K562 (cell line): ENCODE measurements at regions not wholly inside any gene's neighbourhood (a gene's known extent, or its start where the extent isn't known, plus 50 kb on each side); places are given as distances from the start of the nearest gene placed in this dataset.

Experiments
- ATAC-seq: fragments of 200-7000 bp; cut with Tn5 transposase; 3 replicates; pipeline ENCODE4 v1.9.1; 2020; ENCODE audit warnings: moderate library complexity
- BruUV-seq: library from RNA; stranded (reverse); fragments of 400-500 nt; replicated peaks from 2 replicates; lab custom pipeline; 2021; lab: Mats Ljungman, UMichigan
- CTCF ChIA-PET: fragments of 300-600 bp; formaldehyde crosslinking; extraction: SDS; loops from one replicate; lab custom pipeline; 2021; ENCODE audit warnings: low intra/inter-chr PET ratio; lab: Yijun Ruan, JAX
- POLR2A ChIA-PET: fragments of 300-600, 350-650 bp; sonication (Branson Sonifier 250); formaldehyde crosslinking; extraction: SDS; loops from one replicate; lab custom pipeline; 2021; ENCODE audit warnings: antibody characterized with exemption, inconsistent platforms; lab: Yijun Ruan, JAX
- DNase-seq, 4 experiments: peaks; one replicate each; pipeline versions ENCODE4 v3.0.0 to v3.0.0-alpha.2; 2011 to 2018; ENCODE audit warnings: low spot score in 3 of 4, mixed read lengths in 3 of 4; ENCODE audit errors: extremely low read depth in 1 of 4
- FAIRE-seq: peaks from 2 replicates; lab custom pipeline; 2011; peaks lifted over from hg19 to GRCh38; lab: Jason Lieb, UNC
- H2AFZ ChIP-seq: 2 replicates; pipeline ENCODE4 v1.6.0; 2011; ENCODE audit warnings: low read depth, low read length, control low read depth, inconsistent platforms
- H3K27ac ChIP-seq: fragments of 200-600 bp; 3 replicates; pipeline ENCODE4 v1.8.0; 2011; ENCODE audit warnings: low read depth, mild to moderate bottlenecking, control low read depth, inconsistent platforms, low read length, moderate library complexity, mixed read lengths; ENCODE audit errors: extremely low read depth
- H3K27me3 ChIP-seq, 2 experiments: fragments of 300-600 bp in 1 of 2; 2 replicates in 1 of 2; 3 replicates in 1 of 2; pipeline versions ENCODE4 v1.6.0 to v1.8.0; 2011; ENCODE audit warnings: inconsistent platforms in 2 of 2, low read length in 2 of 2, mild to moderate bottlenecking in 1 of 2, mixed read lengths in 1 of 2, moderate library complexity in 1 of 2; ENCODE audit not compliant: control insufficient read depth in 2 of 2, insufficient read depth in 2 of 2
- H3K36me3 ChIP-seq: fragments of 300-600 bp; 3 replicates; pipeline ENCODE4 v1.8.0; 2011; ENCODE audit warnings: mild to moderate bottlenecking, low read length, inconsistent platforms; ENCODE audit not compliant: control insufficient read depth, insufficient read depth
- H3K4me1 ChIP-seq, 2 experiments: fragments of 200-600 bp in 1 of 2; replicated peaks in 1 of 2; 2 replicates in 1 of 2; 3 replicates in 1 of 2; pipeline versions ENCODE4 v1.5.1 to v1.8.0; 2011; ENCODE audit warnings: inconsistent platforms in 2 of 2, low read length in 2 of 2, mild to moderate bottlenecking in 1 of 2, mixed read lengths in 1 of 2, moderate library complexity in 1 of 2; ENCODE audit not compliant: control insufficient read depth in 2 of 2, insufficient read depth in 2 of 2
- H3K4me2 ChIP-seq: 2 replicates; pipeline ENCODE4 v1.6.1; 2011; ENCODE audit warnings: low read length, control low read depth, inconsistent platforms, mixed read lengths; ENCODE audit not compliant: insufficient read depth
- H3K4me3 ChIP-seq: fragments of 200-600 bp; sonication (generic), shearing (Covaris generic); 2 replicates; pipeline ENCODE4 v1.5.1; 2016; ENCODE audit warnings: control low read depth, inconsistent platforms
- H3K79me2 ChIP-seq: fragments of 200-600 bp; 3 replicates; pipeline ENCODE4 v1.8.0; 2011; ENCODE audit warnings: low read length, inconsistent platforms; ENCODE audit not compliant: control insufficient read depth, insufficient read depth
- H3K9ac ChIP-seq, 2 experiments: 2 replicates each; pipeline versions ENCODE4 v1.6.0 to v1.6.1; 2011; ENCODE audit warnings: low read depth in 2 of 2, low read length in 2 of 2, control low read depth in 1 of 2, inconsistent platforms in 1 of 2, mild to moderate bottlenecking in 1 of 2, mixed read lengths in 1 of 2; ENCODE audit not compliant: insufficient read depth in 1 of 2
- H3K9me1 ChIP-seq: one replicate; pipeline ENCODE4 v1.6.0; 2011; ENCODE audit warnings: inconsistent platforms, mild to moderate bottlenecking, low read length, moderate library complexity; ENCODE audit not compliant: control insufficient read depth, insufficient read depth
- H3K9me3 ChIP-seq: replicated peaks from 2 replicates; pipeline ENCODE4 v1.5.1; 2011; ENCODE audit warnings: low read depth, low read length, inconsistent platforms; ENCODE audit not compliant: control insufficient read depth, insufficient read depth
- H4K20me1 ChIP-seq: replicated peaks from 2 replicates; pipeline ENCODE4 v1.6.1; 2011; ENCODE audit warnings: low read length, inconsistent platforms, mixed read lengths; ENCODE audit not compliant: control insufficient read depth, insufficient read depth
- CBX1 ChIP-seq: sonication (generic); IDR thresholded peaks from 2 replicates; pipeline ENCODE4 v1.6.1; 2016; ENCODE audit warnings: antibody characterized with exemption, low read depth, mild to moderate bottlenecking
- CHD2 ChIP-seq: IDR thresholded peaks from 2 replicates; pipeline ENCODE4 v1.6.1; 2011; ENCODE audit warnings: low read depth, low read length
- HCFC1 ChIP-seq: IDR thresholded peaks from 2 replicates; pipeline ENCODE4 v1.6.1; 2012; ENCODE audit warnings: low read depth, low read length, improper control_type of control experiment
- HDAC3 ChIP-seq: fragments of 450-650 bp; IDR thresholded peaks from 2 replicates; pipeline ENCODE4 v1.6.1; 2018; ENCODE audit warnings: borderline replicate concordance, mild to moderate bottlenecking, moderate library complexity; ENCODE audit not compliant: partially characterized antibody
- KLF6 ChIP-seq: fragments of 250-450 bp; sonication (Bioruptor Pico); IDR thresholded peaks from 2 replicates; pipeline ENCODE4 v1.4.0; 2020; ENCODE audit warnings: mild to moderate bottlenecking, moderate library complexity, borderline replicate concordance
- L3MBTL2 ChIP-seq: fragments of 450-650 bp; IDR thresholded peaks from 2 replicates; pipeline ENCODE4 v1.6.1; 2016; ENCODE audit warnings: mild to moderate bottlenecking, moderate library complexity
- NFE2L1 ChIP-seq: fragments of 450-650 bp; IDR thresholded peaks from 2 replicates; pipeline ENCODE4 v1.6.1; 2016; ENCODE audit warnings: missing genetic modification characterization, low read depth, mild to moderate bottlenecking, missing compliant biosample characterization, moderate library complexity, borderline replicate concordance
- SOX6 ChIP-seq: fragments of 450-650 bp; IDR thresholded peaks from 2 replicates; pipeline ENCODE4 v1.6.1; 2014; ENCODE audit warnings: mild to moderate bottlenecking
- TEAD2 ChIP-seq: fragments of 450-650 bp; IDR thresholded peaks from 2 replicates; pipeline ENCODE4 v1.6.1; 2016; ENCODE audit warnings: missing genetic modification characterization, control low read depth, missing compliant biosample characterization
- ZBTB8A ChIP-seq: fragments of 450-650 bp; IDR thresholded peaks from 2 replicates; pipeline ENCODE4 v1.6.1; 2018; ENCODE audit warnings: mild to moderate bottlenecking, moderate library complexity; ENCODE audit not compliant: partially characterized antibody
- ZNF354B ChIP-seq: fragments of 250-450 bp; sonication (Bioruptor Pico); IDR thresholded peaks from 2 replicates; pipeline ENCODE4 v1.4.0; 2020
- ZNF436 ChIP-seq: fragments of 250-450, 450-650 bp; sonication (Bioruptor Pico); formaldehyde crosslinking; IDR thresholded peaks from 2 replicates; pipeline ENCODE4 v1.7.0; 2020; ENCODE audit warnings: mild to moderate bottlenecking
- ZZZ3 ChIP-seq: fragments of 450-650 bp; IDR thresholded peaks from 2 replicates; pipeline ENCODE4 v1.6.1; 2016; ENCODE audit warnings: antibody characterized with exemption, mild to moderate bottlenecking, moderate library complexity
- WGBS: fragments of 100-300 bp; shearing (Covaris generic); methylation state at CpG from one replicate; pipeline ENCODE4 v1.1.6; 2016; ENCODE audit warnings: low coverage, mixed read lengths; ENCODE audit not compliant: insufficient coverage; ENCODE audit errors: missing lambda C conversion rate; 5-methylcytosine and 5-hydroxymethylcytosine counted together
- in situ Hi-C: fragments of 300-500 bp; cut with MboI; formaldehyde crosslinking; loops from 4 replicates; pipeline ENCODE4 v1.15.0; 2018; ENCODE audit warnings: inconsistent platforms, mixed read lengths
- intact Hi-C: fragments of 100-400 bp; cut with micrococcal nuclease; formaldehyde crosslinking; loops from 2 replicates; pipeline ENCODE4 v1.14.2; 2022
- TF ChIP-seq, protein P1 (sequence below): fragments of 450-650 bp; formaldehyde crosslinking; IDR thresholded peaks from 2 replicates; pipeline ENCODE4 v1.4.0; 2020; ENCODE audit warnings: mild to moderate bottlenecking
- TF ChIP-seq, protein P2 (sequence below), 2 experiments: fragments of 450-650 bp in 1 of 2; sonication (generic) in 1 of 2; formaldehyde crosslinking in 1 of 2; IDR thresholded peaks in 1 of 2; conservative IDR thresholded peaks in 1 of 2; 2 replicates each; pipeline versions ENCODE4 v1.6.1 to v1.8.1; 2016 to 2023; ENCODE audit warnings: mild to moderate bottlenecking in 2 of 2, moderate library complexity in 2 of 2, inconsistent platforms in 1 of 2, missing genetic modification reagents in 1 of 2
- TF ChIP-seq, protein P3 (sequence below): fragments of 250-450 bp; sonication (Bioruptor Pico); IDR thresholded peaks from 2 replicates; pipeline ENCODE4 v1.5.0; 2020; ENCODE audit warnings: mild to moderate bottlenecking, borderline replicate concordance
- TF ChIP-seq, protein P4 (sequence below), 2 experiments: fragments of 450-650 bp; conservative IDR thresholded peaks; 2 replicates each; pipeline ENCODE4 v1.6.1; 2017; ENCODE audit warnings: mild to moderate bottlenecking in 2 of 2, moderate library complexity in 2 of 2

DNA sequence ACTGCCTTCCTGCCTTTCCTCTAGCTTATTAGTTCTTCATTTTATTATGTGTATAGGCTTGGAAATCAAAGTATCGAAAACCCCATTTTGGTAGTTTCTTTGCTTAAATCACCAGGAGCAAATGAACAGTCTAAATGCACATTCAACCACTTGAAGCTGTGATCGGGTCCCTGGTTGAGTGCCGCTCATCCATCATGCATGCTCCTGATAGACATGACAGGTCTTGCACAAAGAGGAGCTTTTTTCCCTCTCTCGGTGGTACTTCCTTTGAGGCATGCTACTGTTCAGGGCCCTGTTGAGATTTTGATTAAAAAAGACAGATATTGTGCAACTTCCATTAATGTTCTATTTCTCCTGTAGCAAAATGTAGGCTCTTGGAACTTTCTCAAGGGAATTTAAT is 185.8 kb downstream of the OLFM4 start:
- ChIA-PET CTCF (no interaction called here), POLR2A (no interaction called here)
- Histone ChIP-seq H3K4me1 (no peaks in the 10 kb centered on the region), H3K4me3 (no peak overlapping the region), H4K20me1 (no peaks in the 10 kb centered on the region), H3K4me2 (no peak overlapping the region), H3K27me3 (no peaks in the 10 kb centered on the region), H3K79me2 (no peaks in the 10 kb centered on the region), H2AFZ (no peak overlapping the region), H3K36me3 (no peaks in the 10 kb centered on the region), H3K9ac (no peak overlapping the region), H3K9me1 (no peaks in the 10 kb centered on the region), H3K9me3 (no peaks in the 10 kb centered on the region), H3K27ac (no peak overlapping the region)
- FAIRE-seq (no peak), DNase-seq (no peak), ATAC-seq (no peak)
- no TSS peak for BruUV-seq
- WGBS, result 0% methylated on average over 4 of the region's 4 CpGs
- intact Hi-C loops, result no loop called here
- in situ Hi-C loops, result no loop called here
- TF ChIP-seq ZZZ3 (no peak), HCFC1 (no peak), ZNF354B (no peak), CBX1 (no peak), CHD2 (no peak), L3MBTL2 (no peak), ZBTB8A (no peak), KLF6 (CRISPR knock-in tag) (no peak), SOX6 (no peak), HDAC3 (no peak), NFE2L1 (tag) (no peak), TEAD2 (tag) (no peak), ZNF436 (CRISPR knock-in tag) (no peak)
- TF ChIP-seq, protein P1, sequence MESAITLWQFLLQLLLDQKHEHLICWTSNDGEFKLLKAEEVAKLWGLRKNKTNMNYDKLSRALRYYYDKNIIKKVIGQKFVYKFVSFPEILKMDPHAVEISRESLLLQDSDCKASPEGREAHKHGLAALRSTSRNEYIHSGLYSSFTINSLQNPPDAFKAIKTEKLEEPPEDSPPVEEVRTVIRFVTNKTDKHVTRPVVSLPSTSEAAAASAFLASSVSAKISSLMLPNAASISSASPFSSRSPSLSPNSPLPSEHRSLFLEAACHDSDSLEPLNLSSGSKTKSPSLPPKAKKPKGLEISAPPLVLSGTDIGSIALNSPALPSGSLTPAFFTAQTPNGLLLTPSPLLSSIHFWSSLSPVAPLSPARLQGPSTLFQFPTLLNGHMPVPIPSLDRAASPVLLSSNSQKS (CRISPR knock-in tag), result no peak
- TF ChIP-seq, protein P2, sequence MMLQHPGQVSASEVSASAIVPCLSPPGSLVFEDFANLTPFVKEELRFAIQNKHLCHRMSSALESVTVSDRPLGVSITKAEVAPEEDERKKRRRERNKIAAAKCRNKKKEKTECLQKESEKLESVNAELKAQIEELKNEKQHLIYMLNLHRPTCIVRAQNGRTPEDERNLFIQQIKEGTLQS (IDR thresholded peaks at IDR 0.05), result no peak
- TF ChIP-seq, protein P2 (CRISPR knock-in tag; conservative IDR thresholded peaks at IDR 0.05), result no peak
- TF ChIP-seq, protein P3, sequence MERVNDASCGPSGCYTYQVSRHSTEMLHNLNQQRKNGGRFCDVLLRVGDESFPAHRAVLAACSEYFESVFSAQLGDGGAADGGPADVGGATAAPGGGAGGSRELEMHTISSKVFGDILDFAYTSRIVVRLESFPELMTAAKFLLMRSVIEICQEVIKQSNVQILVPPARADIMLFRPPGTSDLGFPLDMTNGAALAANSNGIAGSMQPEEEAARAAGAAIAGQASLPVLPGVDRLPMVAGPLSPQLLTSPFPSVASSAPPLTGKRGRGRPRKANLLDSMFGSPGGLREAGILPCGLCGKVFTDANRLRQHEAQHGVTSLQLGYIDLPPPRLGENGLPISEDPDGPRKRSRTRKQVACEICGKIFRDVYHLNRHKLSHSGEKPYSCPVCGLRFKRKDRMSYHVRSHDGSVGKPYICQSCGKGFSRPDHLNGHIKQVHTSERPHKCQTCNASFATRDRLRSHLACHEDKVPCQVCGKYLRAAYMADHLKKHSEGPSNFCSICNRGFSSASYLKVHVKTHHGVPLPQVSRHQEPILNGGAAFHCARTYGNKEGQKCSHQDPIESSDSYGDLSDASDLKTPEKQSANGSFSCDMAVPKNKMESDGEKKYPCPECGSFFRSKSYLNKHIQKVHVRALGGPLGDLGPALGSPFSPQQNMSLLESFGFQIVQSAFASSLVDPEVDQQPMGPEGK (CRISPR knock-in tag), result no peak
- TF ChIP-seq, protein P4, sequence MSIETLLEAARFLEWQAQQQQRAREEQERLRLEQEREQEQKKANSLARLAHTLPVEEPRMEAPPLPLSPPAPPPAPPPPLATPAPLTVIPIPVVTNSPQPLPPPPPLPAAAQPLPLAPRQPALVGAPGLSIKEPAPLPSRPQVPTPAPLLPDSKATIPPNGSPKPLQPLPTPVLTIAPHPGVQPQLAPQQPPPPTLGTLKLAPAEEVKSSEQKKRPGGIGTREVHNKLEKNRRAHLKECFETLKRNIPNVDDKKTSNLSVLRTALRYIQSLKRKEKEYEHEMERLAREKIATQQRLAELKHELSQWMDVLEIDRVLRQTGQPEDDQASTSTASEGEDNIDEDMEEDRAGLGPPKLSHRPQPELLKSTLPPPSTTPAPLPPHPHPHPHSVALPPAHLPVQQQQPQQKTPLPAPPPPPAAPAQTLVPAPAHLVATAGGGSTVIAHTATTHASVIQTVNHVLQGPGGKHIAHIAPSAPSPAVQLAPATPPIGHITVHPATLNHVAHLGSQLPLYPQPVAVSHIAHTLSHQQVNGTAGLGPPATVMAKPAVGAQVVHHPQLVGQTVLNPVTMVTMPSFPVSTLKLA (conservative IDR thresholded peaks at IDR 0.05), result no peak
